CD8-positive, alpha-beta memory T cell (primary cell): ENCODE measurements at regions not wholly inside any gene's neighbourhood (a gene's known extent, or its start where the extent isn't known, plus 50 kb on each side); places are given as distances from the start of the nearest gene placed in this dataset.

Experiments
- CTCF ChIA-PET: fragments of 350-600 bp; sonication (Branson Sonifier 250); formaldehyde crosslinking; loops from one replicate; lab custom pipeline; 2021; ENCODE audit warnings: antibody characterized with exemption; lab: Charles Lee
- POLR2A ChIA-PET: fragments of 350-600 bp; sonication (Branson Sonifier 250); formaldehyde crosslinking; loops from one replicate; lab custom pipeline; 2021; ENCODE audit warnings: antibody characterized with exemption; lab: Charles Lee
- DNase-seq, 5 donors: peaks; one replicate each; pipeline versions ENCODE4 v3.0.0 to v3.0.0-alpha.2; 2020 to 2022; ENCODE audit warnings: mixed read lengths in 1 of 5
- H3K27ac ChIP-seq: one replicate; pipeline ENCODE4 v1.7.0; 2013; ENCODE audit warnings: low read depth, mild to moderate bottlenecking, low read length, moderate library complexity
- H3K27me3 ChIP-seq: 2 replicates; pipeline ENCODE4 v1.7.0; 2013; ENCODE audit warnings: low read length, mild to moderate bottlenecking; ENCODE audit not compliant: insufficient read depth, poor library complexity, severe bottlenecking
- H3K36me3 ChIP-seq: 2 replicates; pipeline ENCODE4 v1.7.0; 2013; ENCODE audit warnings: mild to moderate bottlenecking, low read length, moderate library complexity; ENCODE audit not compliant: insufficient read depth
- H3K4me1 ChIP-seq: 2 replicates; pipeline ENCODE4 v1.7.0; 2013; ENCODE audit warnings: mild to moderate bottlenecking, low read length, moderate library complexity; ENCODE audit not compliant: insufficient read depth
- H3K4me3 ChIP-seq: 2 replicates; pipeline ENCODE4 v1.7.0; 2013; ENCODE audit warnings: mild to moderate bottlenecking, low read length
- H3K9me3 ChIP-seq: 2 replicates; pipeline ENCODE4 v1.7.0; 2013; ENCODE audit warnings: mild to moderate bottlenecking, low read length
- H3K27ac Mint-ChIP-seq, 8 donors: one replicate each; pipeline ENCODE4 v1.8.0; 2020 to 2021; ENCODE audit warnings: mixed read lengths in 8 of 8, mild to moderate bottlenecking in 6 of 8, inconsistent platforms in 3 of 8, moderate library complexity in 3 of 8
- H3K27me3 Mint-ChIP-seq, 2 donors: one replicate each; pipeline ENCODE4 v1.8.0; 2020 to 2021; ENCODE audit warnings: mixed read lengths in 2 of 2, mild to moderate bottlenecking in 1 of 2, moderate library complexity in 1 of 2
- H3K36me3 Mint-ChIP-seq, 3 donors: one replicate each; pipeline ENCODE4 v1.8.0; 2020 to 2021; ENCODE audit warnings: mixed read lengths in 3 of 3, inconsistent platforms in 1 of 3, mild to moderate bottlenecking in 1 of 3
- H3K4me1 Mint-ChIP-seq, 3 donors: one replicate each; pipeline ENCODE4 v1.8.0; 2020 to 2021; ENCODE audit warnings: mixed read lengths in 3 of 3, inconsistent platforms in 1 of 3, mild to moderate bottlenecking in 1 of 3
- H3K4me3 Mint-ChIP-seq, 7 donors: one replicate each; pipeline ENCODE4 v1.8.0; 2020 to 2021; ENCODE audit warnings: mixed read lengths in 7 of 7, mild to moderate bottlenecking in 6 of 7, moderate library complexity in 4 of 7, inconsistent platforms in 2 of 7
- H3K9me3 Mint-ChIP-seq, 5 donors: one replicate each; pipeline ENCODE4 v1.8.0; 2020 to 2022; ENCODE audit warnings: mixed read lengths in 5 of 5, mild to moderate bottlenecking in 3 of 5, moderate library complexity in 2 of 5, inconsistent platforms in 1 of 5

DNA sequence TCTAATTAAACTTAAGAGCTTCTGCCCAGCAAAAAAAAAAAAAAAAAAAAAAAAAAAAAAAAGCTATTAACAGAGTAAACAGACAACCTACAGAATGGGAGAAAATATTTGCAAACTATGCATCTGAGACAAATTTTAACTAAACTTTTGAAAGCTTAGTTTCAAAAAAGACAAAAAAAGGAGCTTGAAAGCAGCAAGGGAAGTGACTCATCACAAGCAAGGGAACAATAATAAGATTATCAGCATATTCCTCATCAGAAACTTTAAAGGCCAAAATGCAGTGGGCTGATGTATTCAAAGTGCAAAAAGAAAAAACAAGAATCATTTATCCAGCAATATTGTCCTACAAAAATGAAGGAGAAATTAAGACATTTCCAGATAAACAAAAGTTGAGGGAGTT lies 158.6 kb downstream of the RNF144B start:
- ChIA-PET CTCF (no interaction called here), POLR2A (no interaction called here)
- H3K27me3 Mint-ChIP-seq: peaks cover 6 to 16% of the 10 kb centered on the region in 2 donors
- Histone ChIP-seq H3K36me3 (no peaks in the 10 kb centered on the region), H3K27me3 (no peaks in the 10 kb centered on the region), H3K4me1 (no peaks in the 10 kb centered on the region), H3K9me3 (no peaks in the 10 kb centered on the region), H3K4me3 (no peak overlapping the region), H3K27ac (no peak overlapping the region)
- no peak overlapping the region for H3K27ac Mint-ChIP-seq
- peaks cover 16 to 27% (median 19%) of the 10 kb centered on the region in 5 donors for H3K9me3 Mint-ChIP-seq
- no peak overlapping the region for H3K4me3 Mint-ChIP-seq
- H3K36me3 Mint-ChIP-seq: peaks cover 0 to 3% (median 0%) of the 10 kb centered on the region in 3 donors
- H3K4me1 Mint-ChIP-seq: no peaks in the 10 kb centered on the region
- DNase-seq: no peak

DNA sequence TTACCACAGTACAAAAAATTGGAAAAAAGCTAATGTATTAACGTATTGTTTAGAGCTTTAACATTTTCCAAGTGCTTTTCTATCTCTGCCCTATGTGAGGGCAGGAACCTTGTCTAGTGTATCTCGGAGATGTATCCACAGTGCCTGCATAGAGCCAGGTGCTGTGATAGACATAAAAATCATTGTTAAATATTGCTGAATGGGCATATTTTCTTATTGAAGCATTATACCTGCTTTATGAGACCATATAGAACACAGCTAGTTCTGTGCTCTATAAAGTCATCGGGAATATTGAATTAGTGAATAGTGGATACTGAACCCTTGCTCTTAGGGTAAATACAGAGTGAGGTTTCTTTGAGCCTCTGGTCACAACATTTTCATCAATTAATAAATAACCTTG lies 163.0 kb downstream of the RNF144B start:
- H3K4me3 ChIP-seq: no peak overlapping the region
- Mint-ChIP-seq H3K4me3 (no peak overlapping the region), H3K4me1 (no peaks in the 10 kb centered on the region), H3K27me3 (peaks cover 3 to 9% of the 10 kb centered on the region in 2 donors), H3K27ac (no peak overlapping the region), H3K9me3 (peaks cover 2 to 14% (median 11%) of the 10 kb centered on the region in 5 donors), H3K36me3 (no peaks in the 10 kb centered on the region)
- H3K27me3 ChIP-seq: no peaks in the 10 kb centered on the region
- ChIA-PET CTCF (no interaction called here), POLR2A (no interaction called here)
- H3K4me1 ChIP-seq: no peaks in the 10 kb centered on the region
- no peaks in the 10 kb centered on the region for H3K9me3 ChIP-seq
- DNase-seq: no peak
- H3K27ac ChIP-seq: no peak overlapping the region
- H3K36me3 ChIP-seq: no peaks in the 10 kb centered on the region

DNA sequence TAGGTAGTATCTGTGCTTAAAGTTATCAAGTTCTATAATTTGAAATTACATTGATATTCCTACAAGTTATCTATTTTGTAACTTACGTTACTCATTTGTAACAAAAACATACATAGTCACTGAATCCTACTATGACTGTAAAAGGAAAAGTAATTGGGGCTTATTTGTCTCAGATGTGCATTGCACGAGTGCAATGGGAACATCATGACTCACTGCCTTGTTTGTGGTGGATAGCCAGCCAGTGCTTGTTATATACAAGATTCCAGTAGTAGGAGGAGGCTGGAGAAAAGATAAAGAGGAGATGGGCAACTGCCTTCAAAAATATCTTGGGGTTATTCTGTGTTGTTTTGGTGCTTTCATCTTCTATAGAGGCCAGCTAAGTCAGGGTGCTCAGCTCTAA lies 164.1 kb downstream of the RNF144B start:
- Histone ChIP-seq H3K9me3 (no peaks in the 10 kb centered on the region), H3K4me3 (no peak overlapping the region), H3K4me1 (no peaks in the 10 kb centered on the region), H3K36me3 (no peaks in the 10 kb centered on the region), H3K27me3 (no peaks in the 10 kb centered on the region), H3K27ac (no peak overlapping the region)
- H3K36me3 Mint-ChIP-seq: no peaks in the 10 kb centered on the region
- H3K27me3 Mint-ChIP-seq: peaks cover 2 to 9% of the 10 kb centered on the region in 2 donors
- no peak for DNase-seq
- ChIA-PET CTCF (interaction anchor here (0.6 kb wide), 1 partner anchor 14 kb away, joined by 3 read pairs; no protein-coding TSS in a partner anchor), POLR2A (no interaction called here)
- no peaks in the 10 kb centered on the region for H3K4me1 Mint-ChIP-seq
- peaks cover 0 to 9% (median 7%) of the 10 kb centered on the region in 5 donors for H3K9me3 Mint-ChIP-seq
- peak overlapping the region in 1 of 8 donors; percentile 35 for H3K27ac Mint-ChIP-seq
- no peak overlapping the region for H3K4me3 Mint-ChIP-seq

DNA sequence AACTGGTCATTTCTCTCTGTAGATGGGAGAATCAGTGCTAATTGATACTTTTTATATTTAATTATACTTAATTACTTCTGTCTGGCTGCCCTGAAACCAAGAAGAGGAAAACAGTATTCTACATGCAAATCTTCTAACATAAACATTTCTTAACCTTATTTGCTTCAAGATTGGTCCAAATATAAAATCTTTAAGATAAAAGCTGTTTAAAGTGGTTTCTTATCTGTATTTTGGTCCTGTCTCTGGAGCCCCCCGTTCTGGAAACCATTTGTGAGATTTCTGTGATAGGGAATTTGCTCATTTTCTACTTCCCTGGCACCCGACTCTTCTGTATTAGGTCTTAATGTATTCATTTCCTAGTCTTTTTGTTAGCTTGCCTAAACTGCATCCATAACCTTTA lies 168.6 kb downstream of the RNF144B start:
- POLR2A ChIA-PET: no interaction called here
- DNase-seq: no peak
- peaks cover 0 to 5% (median 0%) of the 10 kb centered on the region in 5 donors for H3K9me3 Mint-ChIP-seq
- no peak overlapping the region for H3K27ac ChIP-seq
- H3K27me3 ChIP-seq: no peaks in the 10 kb centered on the region
- no peaks in the 10 kb centered on the region for H3K36me3 Mint-ChIP-seq
- no peaks in the 10 kb centered on the region for H3K4me1 ChIP-seq
- H3K4me3 Mint-ChIP-seq: no peak overlapping the region
- H3K4me1 Mint-ChIP-seq: no peaks in the 10 kb centered on the region
- H3K36me3 ChIP-seq: no peaks in the 10 kb centered on the region
- no peak overlapping the region for H3K27ac Mint-ChIP-seq
- no peaks in the 10 kb centered on the region for H3K9me3 ChIP-seq
- CTCF ChIA-PET: no interaction called here
- peaks cover 4 to 13% of the 10 kb centered on the region in 2 donors for H3K27me3 Mint-ChIP-seq
- no peak overlapping the region for H3K4me3 ChIP-seq

DNA sequence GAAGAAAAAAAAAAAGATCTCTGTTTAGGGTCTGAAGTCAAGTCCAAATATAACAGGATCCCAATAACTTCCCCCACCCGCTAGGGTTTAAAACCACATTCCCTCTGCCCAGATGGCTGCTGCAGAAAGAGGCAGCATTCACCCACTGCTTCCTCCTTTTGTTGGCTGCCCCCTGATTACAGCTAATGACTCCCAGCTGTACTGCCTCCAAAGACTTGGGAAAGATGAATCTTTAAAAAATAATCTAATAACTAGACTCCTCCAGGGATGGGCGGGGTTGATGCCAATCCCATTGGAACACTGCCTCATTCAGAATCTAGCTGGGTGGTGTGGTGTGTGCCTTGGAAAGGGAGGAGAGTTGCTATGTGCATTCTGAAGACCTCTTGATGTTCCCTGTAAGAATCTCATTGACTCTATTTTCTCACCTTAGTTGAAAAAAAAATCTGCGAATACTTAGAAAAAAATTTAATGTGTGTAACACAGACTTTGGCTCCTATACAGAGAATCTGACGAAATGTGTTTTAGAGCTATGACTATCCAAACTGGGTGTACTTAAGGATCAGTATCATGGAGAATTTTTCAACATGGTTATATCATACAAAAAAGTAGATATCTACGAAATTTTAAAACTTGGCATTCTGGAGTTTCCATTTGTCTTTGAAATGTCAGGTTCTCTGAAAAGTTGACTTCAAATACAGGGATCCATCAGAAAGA lies 174.0 kb downstream of the RNF144B start:
- no peaks in the 10 kb centered on the region for H3K4me1 ChIP-seq
- Mint-ChIP-seq H3K4me3 (no peak overlapping the region), H3K27ac (no peak overlapping the region), H3K36me3 (no peaks in the 10 kb centered on the region), H3K27me3 (peaks cover 7 to 19% of the 10 kb centered on the region in 2 donors), H3K4me1 (no peaks in the 10 kb centered on the region), H3K9me3 (peaks cover 0 to 3% (median 0%) of the 10 kb centered on the region in 5 donors)
- no peak for DNase-seq
- POLR2A ChIA-PET: no interaction called here
- no peaks in the 10 kb centered on the region for H3K27me3 ChIP-seq
- no peak overlapping the region for H3K4me3 ChIP-seq
- H3K36me3 ChIP-seq: no peaks in the 10 kb centered on the region
- CTCF ChIA-PET: no interaction called here
- no peak overlapping the region for H3K27ac ChIP-seq
- H3K9me3 ChIP-seq: no peaks in the 10 kb centered on the region

DNA sequence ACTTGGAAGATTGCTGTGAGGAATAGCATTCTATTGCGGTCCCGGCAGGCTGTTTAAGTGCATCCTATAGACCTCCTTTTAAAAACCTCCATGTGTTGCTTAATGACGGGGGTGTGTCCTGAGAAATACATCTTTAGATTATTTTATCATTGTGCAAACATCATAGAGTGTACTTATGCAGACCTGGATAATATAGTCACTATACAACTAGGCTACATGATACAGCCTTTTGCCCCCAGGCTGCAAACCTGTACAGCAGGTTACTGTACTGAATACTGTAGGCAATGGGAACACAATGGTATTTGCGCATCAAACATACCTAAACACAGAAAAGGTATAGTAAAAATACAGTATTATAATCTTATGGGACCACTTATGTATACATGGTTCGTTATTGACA lies 175.6 kb downstream of the RNF144B start:
- H3K4me1 ChIP-seq: no peaks in the 10 kb centered on the region

DNA sequence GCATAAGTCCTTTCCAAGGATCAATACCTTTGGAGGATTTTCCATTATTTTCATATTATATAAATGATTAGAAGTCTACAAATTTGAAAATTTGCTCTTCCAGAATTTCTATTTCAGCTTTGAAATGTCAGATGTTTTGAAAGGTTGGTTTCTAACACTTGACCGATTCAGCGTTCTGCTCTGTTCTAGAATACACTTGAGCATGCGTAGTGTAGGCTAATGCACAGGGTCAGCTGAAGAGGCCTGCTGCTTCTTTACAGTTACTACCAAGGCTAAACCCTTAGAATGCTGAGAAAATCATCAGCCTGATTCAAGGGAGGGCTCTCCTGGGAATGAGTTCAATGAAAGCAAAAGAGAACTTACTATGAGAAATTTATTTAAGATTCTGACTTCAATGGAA lies 177.6 kb downstream of the RNF144B start:
- DNase-seq: no peak
- Mint-ChIP-seq H3K36me3 (no peaks in the 10 kb centered on the region), H3K4me3 (no peak overlapping the region), H3K27me3 (peaks cover 9 to 19% of the 10 kb centered on the region in 2 donors), H3K9me3 (peaks cover 0 to 4% (median 2%) of the 10 kb centered on the region in 5 donors), H3K4me1 (no peaks in the 10 kb centered on the region), H3K27ac (no peak overlapping the region)
- H3K4me1 ChIP-seq: no peaks in the 10 kb centered on the region
- no peak overlapping the region for H3K27ac ChIP-seq
- POLR2A ChIA-PET: no interaction called here
- H3K4me3 ChIP-seq: no peak overlapping the region
- CTCF ChIA-PET: no interaction called here
- no peaks in the 10 kb centered on the region for H3K27me3 ChIP-seq
- no peaks in the 10 kb centered on the region for H3K9me3 ChIP-seq
- no peaks in the 10 kb centered on the region for H3K36me3 ChIP-seq

More for the DNA sequence above, 175.6 kb downstream of the RNF144B start:
- ChIA-PET CTCF (no interaction called here), POLR2A (no interaction called here)
- no peaks in the 10 kb centered on the region for H3K27me3 ChIP-seq
- no peaks in the 10 kb centered on the region for H3K9me3 ChIP-seq
- Mint-ChIP-seq H3K4me1 (no peaks in the 10 kb centered on the region), H3K4me3 (no peak overlapping the region), H3K36me3 (no peaks in the 10 kb centered on the region), H3K27ac (no peak overlapping the region), H3K9me3 (peaks cover 0 to 5% (median 0%) of the 10 kb centered on the region in 5 donors), H3K27me3 (peaks cover 9 to 23% of the 10 kb centered on the region in 2 donors)
- DNase-seq: no peak
- no peaks in the 10 kb centered on the region for H3K36me3 ChIP-seq
- no peak overlapping the region for H3K4me3 ChIP-seq
- no peak overlapping the region for H3K27ac ChIP-seq

DNA sequence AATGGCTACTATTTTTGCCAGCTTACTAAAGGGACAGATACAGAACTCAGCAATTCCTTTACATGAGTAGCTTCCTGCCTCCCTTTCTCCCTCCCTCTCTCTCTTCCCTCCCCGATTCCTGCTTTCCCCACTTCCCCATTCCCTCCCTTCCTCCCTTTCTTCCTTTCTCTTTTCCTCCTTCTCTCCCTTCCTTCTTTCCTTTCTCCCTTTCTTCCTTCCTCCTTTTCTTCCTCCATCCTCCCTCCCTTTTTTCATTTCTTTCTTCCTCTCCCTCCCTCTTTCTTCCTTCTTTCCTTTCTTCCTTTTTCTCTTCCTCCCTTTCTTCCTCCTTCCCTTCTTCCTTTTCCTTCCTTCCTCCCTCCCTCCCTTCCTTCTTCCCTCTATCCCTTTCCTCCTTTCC lies 178.1 kb downstream of the RNF144B start:
- Histone ChIP-seq H3K9me3 (no peaks in the 10 kb centered on the region), H3K27ac (no peak overlapping the region), H3K36me3 (no peaks in the 10 kb centered on the region), H3K4me3 (no peak overlapping the region), H3K4me1 (no peaks in the 10 kb centered on the region), H3K27me3 (no peaks in the 10 kb centered on the region)
- DNase-seq: no peak
- Mint-ChIP-seq H3K27ac (no peak overlapping the region), H3K9me3 (peaks cover 0 to 4% (median 2%) of the 10 kb centered on the region in 5 donors), H3K4me3 (no peak overlapping the region), H3K4me1 (no peaks in the 10 kb centered on the region), H3K27me3 (peaks cover 9 to 19% of the 10 kb centered on the region in 2 donors), H3K36me3 (no peaks in the 10 kb centered on the region)
- ChIA-PET CTCF (no interaction called here), POLR2A (no interaction called here)
